ENCODE measurements at regions not wholly inside any gene's neighbourhood (a gene's known extent, or its start where the extent isn't known, plus 50 kb on each side); places are given as distances from the start of the nearest gene placed in this dataset.

DNA sequence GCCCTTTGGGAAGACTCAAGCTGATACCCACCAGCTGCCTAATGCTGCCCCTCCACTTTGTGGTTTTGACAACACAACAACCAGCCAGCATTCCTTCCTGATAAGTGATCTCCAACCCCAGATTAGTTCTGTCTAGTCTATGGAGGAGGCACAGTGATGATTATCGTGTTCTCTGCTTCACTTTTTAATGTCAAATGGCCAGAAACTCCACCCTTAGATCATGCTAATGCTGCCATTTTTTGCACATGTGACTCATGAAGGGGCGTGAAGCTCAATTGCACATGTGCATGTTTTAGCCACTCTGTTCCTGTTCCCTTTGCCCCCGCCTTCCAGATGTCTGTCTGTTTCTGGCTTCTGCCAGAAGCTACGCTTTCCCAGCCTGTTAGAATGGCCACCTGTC is 199.8 kb downstream of the COG6 start:
- no peak overlapping the region for H3K9ac ChIP-seq (ENCODE audit: insufficient read depth in 1 of 2, low read depth in 2 of 2, low read length in 2 of 2)
- no peaks in the 10 kb centered on the region for H3K9me1 ChIP-seq (ENCODE audit: control insufficient read depth, insufficient read depth, low read length)
- H3K4me2 ChIP-seq (ENCODE audit: insufficient read depth, low read length), result no peak overlapping the region
- no peaks in the 10 kb centered on the region for H3K36me3 ChIP-seq (ENCODE audit: control insufficient read depth, insufficient read depth, low read length)
- H3K9me3 ChIP-seq (replicated peaks; ENCODE audit: control insufficient read depth, insufficient read depth, low read depth, low read length), result no peaks in the 10 kb centered on the region
- TF ChIP-seq BRF1 (IDR thresholded peaks at IDR 0.05; ENCODE audit: borderline replicate concordance, extremely low read depth, insufficient read length), result no peak
- TF ChIP-seq MAZ (CRISPR knock-in tag; conservative IDR thresholded peaks at IDR 0.05 in 1 of 2, IDR thresholded peaks at IDR 0.05 in 1 of 2), result no peak
- TF ChIP-seq, protein P1, sequence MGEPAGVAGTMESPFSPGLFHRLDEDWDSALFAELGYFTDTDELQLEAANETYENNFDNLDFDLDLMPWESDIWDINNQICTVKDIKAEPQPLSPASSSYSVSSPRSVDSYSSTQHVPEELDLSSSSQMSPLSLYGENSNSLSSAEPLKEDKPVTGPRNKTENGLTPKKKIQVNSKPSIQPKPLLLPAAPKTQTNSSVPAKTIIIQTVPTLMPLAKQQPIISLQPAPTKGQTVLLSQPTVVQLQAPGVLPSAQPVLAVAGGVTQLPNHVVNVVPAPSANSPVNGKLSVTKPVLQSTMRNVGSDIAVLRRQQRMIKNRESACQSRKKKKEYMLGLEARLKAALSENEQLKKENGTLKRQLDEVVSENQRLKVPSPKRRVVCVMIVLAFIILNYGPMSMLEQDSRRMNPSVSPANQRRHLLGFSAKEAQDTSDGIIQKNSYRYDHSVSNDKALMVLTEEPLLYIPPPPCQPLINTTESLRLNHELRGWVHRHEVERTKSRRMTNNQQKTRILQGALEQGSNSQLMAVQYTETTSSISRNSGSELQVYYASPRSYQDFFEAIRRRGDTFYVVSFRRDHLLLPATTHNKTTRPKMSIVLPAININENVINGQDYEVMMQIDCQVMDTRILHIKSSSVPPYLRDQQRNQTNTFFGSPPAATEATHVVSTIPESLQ (CRISPR knock-in tag; IDR thresholded peaks at IDR 0.05), result no peak
- no peak for TF ChIP-seq TRIM28 (IDR thresholded peaks at IDR 0.05)
- no peak for TF ChIP-seq ZFX (CRISPR knock-in tag; IDR thresholded peaks at IDR 0.05)
- TF ChIP-seq, protein P2, sequence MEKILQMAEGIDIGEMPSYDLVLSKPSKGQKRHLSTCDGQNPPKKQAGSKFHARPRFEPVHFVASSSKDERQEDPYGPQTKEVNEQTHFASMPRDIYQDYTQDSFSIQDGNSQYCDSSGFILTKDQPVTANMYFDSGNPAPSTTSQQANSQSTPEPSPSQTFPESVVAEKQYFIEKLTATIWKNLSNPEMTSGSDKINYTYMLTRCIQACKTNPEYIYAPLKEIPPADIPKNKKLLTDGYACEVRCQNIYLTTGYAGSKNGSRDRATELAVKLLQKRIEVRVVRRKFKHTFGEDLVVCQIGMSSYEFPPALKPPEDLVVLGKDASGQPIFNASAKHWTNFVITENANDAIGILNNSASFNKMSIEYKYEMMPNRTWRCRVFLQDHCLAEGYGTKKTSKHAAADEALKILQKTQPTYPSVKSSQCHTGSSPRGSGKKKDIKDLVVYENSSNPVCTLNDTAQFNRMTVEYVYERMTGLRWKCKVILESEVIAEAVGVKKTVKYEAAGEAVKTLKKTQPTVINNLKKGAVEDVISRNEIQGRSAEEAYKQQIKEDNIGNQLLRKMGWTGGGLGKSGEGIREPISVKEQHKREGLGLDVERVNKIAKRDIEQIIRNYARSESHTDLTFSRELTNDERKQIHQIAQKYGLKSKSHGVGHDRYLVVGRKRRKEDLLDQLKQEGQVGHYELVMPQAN (IDR thresholded peaks at IDR 0.05; ENCODE audit: borderline replicate concordance), result no peak
- no peak for TF ChIP-seq ZNF77 (CRISPR knock-in tag; IDR thresholded peaks at IDR 0.05)
- TF ChIP-seq SIN3A (IDR thresholded peaks at IDR 0.05; ENCODE audit: borderline replicate concordance in 2 of 2, control insufficient read depth in 1 of 2, low read depth in 2 of 2, low read length in 2 of 2), result no peak
- TF ChIP-seq ZNF146 (CRISPR knock-in tag; IDR thresholded peaks at IDR 0.05; ENCODE audit: unreplicated experiment), result no peak
- H3K79me2 ChIP-seq (ENCODE audit: control insufficient read depth, insufficient read depth, low read length), result no peaks in the 10 kb centered on the region
- no peaks in the 10 kb centered on the region for H3K4me1 ChIP-seq (replicated peaks in 1 of 2; ENCODE audit: control insufficient read depth in 2 of 2, insufficient read depth in 2 of 2, low read length in 2 of 2)
- no peak overlapping the region for H2AFZ ChIP-seq (ENCODE audit: low read depth, low read length)
- no peak for FAIRE-seq
- no peaks in the 10 kb centered on the region for H3K27me3 ChIP-seq (ENCODE audit: control insufficient read depth in 2 of 2, insufficient read depth in 2 of 2, low read length in 2 of 2)
- 0% methylated on average over 4 of the region's 4 CpGs for WGBS (ENCODE audit: insufficient coverage, low coverage, missing lambda C conversion rate)
- CTCF ChIA-PET (ENCODE audit: low intra/inter-chr PET ratio), result no interaction called here
- no peak for DNase-seq (ENCODE audit: extremely low read depth in 1 of 4, low spot score in 3 of 4)
- intact Hi-C loops (cut with micrococcal nuclease), result no loop called here
- no peak overlapping the region for H3K4me3 ChIP-seq
- no peak overlapping the region for H3K27ac ChIP-seq (ENCODE audit: extremely low read depth, low read depth, low read length)
- H4K20me1 ChIP-seq (replicated peaks; ENCODE audit: control insufficient read depth, insufficient read depth, low read length), result no peaks in the 10 kb centered on the region
- BruUV-seq (replicated peaks), result no TSS peak
- in situ Hi-C loops (cut with MboI), result no loop called here
- no peak for ATAC-seq
- POLR2A ChIA-PET, result interaction anchor here (0.7 kb wide), 1 partner anchor 49 kb away, joined by 3 read pairs; no protein-coding TSS in a partner anchor
